ENCODE measurements at regions not wholly inside any gene's neighbourhood (a gene's known extent, or its start where the extent isn't known, plus 50 kb on each side); places are given as distances from the start of the nearest gene placed in this dataset.

- no peak for DNase-seq (ENCODE audit: low spot score)
- no peak for ATAC-seq (ENCODE audit: low FRiP score)
- TF ChIP-seq, protein P1, sequence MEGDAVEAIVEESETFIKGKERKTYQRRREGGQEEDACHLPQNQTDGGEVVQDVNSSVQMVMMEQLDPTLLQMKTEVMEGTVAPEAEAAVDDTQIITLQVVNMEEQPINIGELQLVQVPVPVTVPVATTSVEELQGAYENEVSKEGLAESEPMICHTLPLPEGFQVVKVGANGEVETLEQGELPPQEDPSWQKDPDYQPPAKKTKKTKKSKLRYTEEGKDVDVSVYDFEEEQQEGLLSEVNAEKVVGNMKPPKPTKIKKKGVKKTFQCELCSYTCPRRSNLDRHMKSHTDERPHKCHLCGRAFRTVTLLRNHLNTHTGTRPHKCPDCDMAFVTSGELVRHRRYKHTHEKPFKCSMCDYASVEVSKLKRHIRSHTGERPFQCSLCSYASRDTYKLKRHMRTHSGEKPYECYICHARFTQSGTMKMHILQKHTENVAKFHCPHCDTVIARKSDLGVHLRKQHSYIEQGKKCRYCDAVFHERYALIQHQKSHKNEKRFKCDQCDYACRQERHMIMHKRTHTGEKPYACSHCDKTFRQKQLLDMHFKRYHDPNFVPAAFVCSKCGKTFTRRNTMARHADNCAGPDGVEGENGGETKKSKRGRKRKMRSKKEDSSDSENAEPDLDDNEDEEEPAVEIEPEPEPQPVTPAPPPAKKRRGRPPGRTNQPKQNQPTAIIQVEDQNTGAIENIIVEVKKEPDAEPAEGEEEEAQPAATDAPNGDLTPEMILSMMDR (IDR thresholded peaks at IDR 0.05) = no peak
Measured at GRCh38 chr16:6605490-6605889, 727.2 kb upstream of the RBFOX1 start.

DNA sequence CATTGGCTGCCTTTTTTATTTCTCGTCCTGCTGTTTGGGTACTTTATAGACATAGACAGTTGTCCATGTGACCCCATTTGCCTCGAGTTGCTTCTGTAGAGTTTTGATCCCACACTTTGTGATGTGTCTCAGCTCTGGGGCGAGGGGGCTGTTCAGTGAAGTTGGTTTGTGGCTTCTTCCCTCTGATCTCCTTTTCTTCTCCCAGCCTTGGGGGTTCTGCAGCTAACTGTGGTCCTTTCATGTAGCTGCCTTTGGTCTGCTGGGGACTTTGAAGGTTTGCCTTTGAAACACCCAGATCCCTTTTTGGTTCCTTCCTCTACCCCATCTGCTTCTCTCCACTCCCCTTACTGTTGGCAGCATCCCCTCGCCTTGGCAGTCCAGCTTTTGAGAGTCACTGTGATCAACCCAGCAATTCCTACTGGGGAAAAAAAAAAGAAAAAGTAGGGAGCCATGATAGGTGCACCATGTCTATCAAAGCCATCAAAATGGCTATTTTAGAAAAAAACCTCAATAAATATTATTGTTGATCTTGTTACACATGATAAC is 728.8 kb upstream of the RBFOX1 start:
- TF ChIP-seq, protein P1 (IDR thresholded peaks at IDR 0.05) = no peak
- DNase-seq (ENCODE audit: low spot score) (no peak), ATAC-seq (ENCODE audit: low FRiP score) (no peak)

GRCh38 chr16:6602405-6602804 is 730.2 kb upstream of the RBFOX1 start:
- TF ChIP-seq, protein P1 (IDR thresholded peaks at IDR 0.05) = no peak
- no peak for ATAC-seq (ENCODE audit: low FRiP score)
- no peak for DNase-seq (ENCODE audit: low spot score)

DNA sequence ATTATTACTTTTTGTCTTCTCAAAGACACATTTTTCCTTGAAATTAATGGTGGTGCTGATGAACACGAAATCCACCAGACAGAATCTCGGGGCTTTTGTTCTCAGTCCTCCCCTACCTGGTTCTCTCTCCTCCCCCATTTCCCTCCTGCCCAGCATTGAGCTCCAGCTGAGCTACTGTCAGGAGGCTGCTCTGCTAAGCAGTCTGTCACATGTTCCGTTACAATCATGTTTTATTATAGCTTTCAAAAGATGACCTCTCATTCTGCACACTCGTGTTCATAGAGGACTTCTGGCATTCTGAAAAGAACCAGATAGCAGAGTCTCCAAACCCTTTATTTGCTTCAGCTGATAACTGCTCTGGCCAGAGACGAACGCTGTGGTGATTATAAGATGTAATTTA is 732.5 kb upstream of the RBFOX1 start:
- TF ChIP-seq, protein P1 (IDR thresholded peaks at IDR 0.05) = no peak
- DNase-seq (ENCODE audit: low spot score) (no peak), ATAC-seq (ENCODE audit: low FRiP score) (no peak)

- TF ChIP-seq, protein P1 (IDR thresholded peaks at IDR 0.05) = no peak
- ATAC-seq (ENCODE audit: low FRiP score) = no peak
- no peak for DNase-seq (ENCODE audit: low spot score)
Measured at GRCh38 chr16:6593799-6594198, 738.8 kb upstream of the RBFOX1 start.

GRCh38 chr16:6576606-6577005 is 756.0 kb upstream of the RBFOX1 start:
- no peak for ATAC-seq (ENCODE audit: low FRiP score)
- TF ChIP-seq, protein P1 (IDR thresholded peaks at IDR 0.05) = no peak
- no peak for DNase-seq (ENCODE audit: low spot score)

GRCh38 chr16:6576113-6576512 is 756.5 kb upstream of the RBFOX1 start:
- DNase-seq (ENCODE audit: low spot score) (no peak), ATAC-seq (ENCODE audit: low FRiP score) (no peak)
- TF ChIP-seq, protein P1 (IDR thresholded peaks at IDR 0.05) = no peak
